HEK293 (cell line): ENCODE measurements at regions not wholly inside any gene's neighbourhood (a gene's known extent, or its start where the extent isn't known, plus 50 kb on each side); places are given as distances from the start of the nearest gene placed in this dataset.

Experiments
- ZNF10 ChIP-seq: fragments of 450-650 bp; formaldehyde crosslinking; IDR thresholded peaks from 2 replicates; pipeline ENCODE4 v1.5.1; 2017; ENCODE audit warnings: missing biosample characterization, missing genetic modification characterization
- ZNF184 ChIP-seq: fragments of 450-650 bp; IDR thresholded peaks from 2 replicates; pipeline ENCODE4 v1.5.1; 2018; ENCODE audit warnings: missing biosample characterization, mild to moderate bottlenecking, missing genetic modification characterization
- ZNF529 ChIP-seq: fragments of 450-650 bp; formaldehyde crosslinking; IDR thresholded peaks from 2 replicates; pipeline ENCODE4 v1.5.1; 2017; ENCODE audit warnings: missing genetic modification characterization, missing biosample characterization; ENCODE audit not compliant: insufficient replicate concordance
- ZNF785 ChIP-seq: fragments of 450-650 bp; formaldehyde crosslinking; IDR thresholded peaks from 2 replicates; pipeline ENCODE4 v1.5.1; 2016; ENCODE audit warnings: missing biosample characterization, missing genetic modification characterization
- TF ChIP-seq, protein P1 (sequence below): fragments of 450-650 bp; formaldehyde crosslinking; IDR thresholded peaks from 2 replicates; pipeline ENCODE4 v1.5.1; 2016; ENCODE audit warnings: missing biosample characterization, missing genetic modification characterization
- TF ChIP-seq, protein P2 (sequence below): fragments of 450-650 bp; formaldehyde crosslinking; IDR thresholded peaks from 2 replicates; pipeline ENCODE4 v1.5.1; 2016; ENCODE audit warnings: missing biosample characterization, missing genetic modification characterization
- TF ChIP-seq, protein P3 (sequence below): fragments of 450-650 bp; formaldehyde crosslinking; IDR thresholded peaks from 2 replicates; pipeline ENCODE4 v1.5.1; 2016; ENCODE audit warnings: missing biosample characterization, missing genetic modification characterization
- TF ChIP-seq, protein P4 (sequence below): fragments of 450-650 bp; formaldehyde crosslinking; IDR thresholded peaks from 2 replicates; pipeline ENCODE4 v1.5.1; 2016; ENCODE audit warnings: missing biosample characterization, missing genetic modification characterization, low read depth

DNA sequence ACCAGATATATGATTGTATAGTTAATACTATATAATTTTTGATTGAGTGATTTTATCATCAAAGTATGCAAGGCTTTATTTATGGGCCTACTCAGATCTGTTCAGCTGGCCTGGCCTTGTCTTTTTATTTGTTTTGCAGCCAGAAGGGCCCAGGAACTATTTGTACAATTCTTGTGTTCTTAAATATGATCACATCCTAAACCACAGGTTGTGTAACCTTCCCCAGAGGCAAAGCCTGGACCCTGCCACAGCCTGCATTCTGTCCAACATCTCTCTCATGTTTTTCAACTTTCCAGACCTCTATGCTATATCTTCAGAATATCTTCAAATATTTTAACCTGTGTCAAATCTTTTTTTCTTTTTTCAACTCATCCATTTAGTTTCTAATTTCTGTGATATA is 410.4 kb upstream of the MON1B start:
- TF ChIP-seq, protein P1, sequence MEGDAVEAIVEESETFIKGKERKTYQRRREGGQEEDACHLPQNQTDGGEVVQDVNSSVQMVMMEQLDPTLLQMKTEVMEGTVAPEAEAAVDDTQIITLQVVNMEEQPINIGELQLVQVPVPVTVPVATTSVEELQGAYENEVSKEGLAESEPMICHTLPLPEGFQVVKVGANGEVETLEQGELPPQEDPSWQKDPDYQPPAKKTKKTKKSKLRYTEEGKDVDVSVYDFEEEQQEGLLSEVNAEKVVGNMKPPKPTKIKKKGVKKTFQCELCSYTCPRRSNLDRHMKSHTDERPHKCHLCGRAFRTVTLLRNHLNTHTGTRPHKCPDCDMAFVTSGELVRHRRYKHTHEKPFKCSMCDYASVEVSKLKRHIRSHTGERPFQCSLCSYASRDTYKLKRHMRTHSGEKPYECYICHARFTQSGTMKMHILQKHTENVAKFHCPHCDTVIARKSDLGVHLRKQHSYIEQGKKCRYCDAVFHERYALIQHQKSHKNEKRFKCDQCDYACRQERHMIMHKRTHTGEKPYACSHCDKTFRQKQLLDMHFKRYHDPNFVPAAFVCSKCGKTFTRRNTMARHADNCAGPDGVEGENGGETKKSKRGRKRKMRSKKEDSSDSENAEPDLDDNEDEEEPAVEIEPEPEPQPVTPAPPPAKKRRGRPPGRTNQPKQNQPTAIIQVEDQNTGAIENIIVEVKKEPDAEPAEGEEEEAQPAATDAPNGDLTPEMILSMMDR (tag by site-specific recombination), result no peak
- TF ChIP-seq, protein P2, sequence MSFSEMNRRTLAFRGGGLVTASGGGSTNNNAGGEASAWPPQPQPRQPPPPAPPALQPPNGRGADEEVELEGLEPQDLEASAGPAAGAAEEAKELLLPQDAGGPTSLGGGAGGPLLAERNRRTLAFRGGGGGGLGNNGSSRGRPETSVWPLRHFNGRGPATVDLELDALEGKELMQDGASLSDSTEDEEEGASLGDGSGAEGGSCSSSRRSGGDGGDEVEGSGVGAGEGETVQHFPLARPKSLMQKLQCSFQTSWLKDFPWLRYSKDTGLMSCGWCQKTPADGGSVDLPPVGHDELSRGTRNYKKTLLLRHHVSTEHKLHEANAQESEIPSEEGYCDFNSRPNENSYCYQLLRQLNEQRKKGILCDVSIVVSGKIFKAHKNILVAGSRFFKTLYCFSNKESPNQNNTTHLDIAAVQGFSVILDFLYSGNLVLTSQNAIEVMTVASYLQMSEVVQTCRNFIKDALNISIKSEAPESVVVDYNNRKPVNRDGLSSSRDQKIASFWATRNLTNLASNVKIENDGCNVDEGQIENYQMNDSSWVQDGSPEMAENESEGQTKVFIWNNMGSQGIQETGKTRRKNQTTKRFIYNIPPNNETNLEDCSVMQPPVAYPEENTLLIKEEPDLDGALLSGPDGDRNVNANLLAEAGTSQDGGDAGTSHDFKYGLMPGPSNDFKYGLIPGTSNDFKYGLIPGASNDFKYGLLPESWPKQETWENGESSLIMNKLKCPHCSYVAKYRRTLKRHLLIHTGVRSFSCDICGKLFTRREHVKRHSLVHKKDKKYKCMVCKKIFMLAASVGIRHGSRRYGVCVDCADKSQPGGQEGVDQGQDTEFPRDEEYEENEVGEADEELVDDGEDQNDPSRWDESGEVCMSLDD (tag by site-specific recombination), result no peak
- TF ChIP-seq, protein P3, sequence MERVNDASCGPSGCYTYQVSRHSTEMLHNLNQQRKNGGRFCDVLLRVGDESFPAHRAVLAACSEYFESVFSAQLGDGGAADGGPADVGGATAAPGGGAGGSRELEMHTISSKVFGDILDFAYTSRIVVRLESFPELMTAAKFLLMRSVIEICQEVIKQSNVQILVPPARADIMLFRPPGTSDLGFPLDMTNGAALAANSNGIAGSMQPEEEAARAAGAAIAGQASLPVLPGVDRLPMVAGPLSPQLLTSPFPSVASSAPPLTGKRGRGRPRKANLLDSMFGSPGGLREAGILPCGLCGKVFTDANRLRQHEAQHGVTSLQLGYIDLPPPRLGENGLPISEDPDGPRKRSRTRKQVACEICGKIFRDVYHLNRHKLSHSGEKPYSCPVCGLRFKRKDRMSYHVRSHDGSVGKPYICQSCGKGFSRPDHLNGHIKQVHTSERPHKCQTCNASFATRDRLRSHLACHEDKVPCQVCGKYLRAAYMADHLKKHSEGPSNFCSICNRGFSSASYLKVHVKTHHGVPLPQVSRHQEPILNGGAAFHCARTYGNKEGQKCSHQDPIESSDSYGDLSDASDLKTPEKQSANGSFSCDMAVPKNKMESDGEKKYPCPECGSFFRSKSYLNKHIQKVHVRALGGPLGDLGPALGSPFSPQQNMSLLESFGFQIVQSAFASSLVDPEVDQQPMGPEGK (tag by site-specific recombination), result no peak
- no peak for TF ChIP-seq ZNF785 (tag by site-specific recombination)
- no peak for TF ChIP-seq ZNF184 (tag by site-specific recombination)
- TF ChIP-seq ZNF10 (tag by site-specific recombination), result no peak
- TF ChIP-seq, protein P4, sequence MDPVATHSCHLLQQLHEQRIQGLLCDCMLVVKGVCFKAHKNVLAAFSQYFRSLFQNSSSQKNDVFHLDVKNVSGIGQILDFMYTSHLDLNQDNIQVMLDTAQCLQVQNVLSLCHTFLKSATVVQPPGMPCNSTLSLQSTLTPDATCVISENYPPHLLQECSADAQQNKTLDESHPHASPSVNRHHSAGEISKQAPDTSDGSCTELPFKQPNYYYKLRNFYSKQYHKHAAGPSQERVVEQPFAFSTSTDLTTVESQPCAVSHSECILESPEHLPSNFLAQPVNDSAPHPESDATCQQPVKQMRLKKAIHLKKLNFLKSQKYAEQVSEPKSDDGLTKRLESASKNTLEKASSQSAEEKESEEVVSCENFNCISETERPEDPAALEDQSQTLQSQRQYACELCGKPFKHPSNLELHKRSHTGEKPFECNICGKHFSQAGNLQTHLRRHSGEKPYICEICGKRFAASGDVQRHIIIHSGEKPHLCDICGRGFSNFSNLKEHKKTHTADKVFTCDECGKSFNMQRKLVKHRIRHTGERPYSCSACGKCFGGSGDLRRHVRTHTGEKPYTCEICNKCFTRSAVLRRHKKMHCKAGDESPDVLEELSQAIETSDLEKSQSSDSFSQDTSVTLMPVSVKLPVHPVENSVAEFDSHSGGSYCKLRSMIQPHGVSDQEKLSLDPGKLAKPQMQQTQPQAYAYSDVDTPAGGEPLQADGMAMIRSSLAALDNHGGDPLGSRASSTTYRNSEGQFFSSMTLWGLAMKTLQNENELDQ (tag by site-specific recombination), result no peak
- TF ChIP-seq ZNF529, result no peak
